ENCODE measurements at regions not wholly inside any gene's neighbourhood (a gene's known extent, or its start where the extent isn't known, plus 50 kb on each side); places are given as distances from the start of the nearest gene placed in this dataset.

DNA sequence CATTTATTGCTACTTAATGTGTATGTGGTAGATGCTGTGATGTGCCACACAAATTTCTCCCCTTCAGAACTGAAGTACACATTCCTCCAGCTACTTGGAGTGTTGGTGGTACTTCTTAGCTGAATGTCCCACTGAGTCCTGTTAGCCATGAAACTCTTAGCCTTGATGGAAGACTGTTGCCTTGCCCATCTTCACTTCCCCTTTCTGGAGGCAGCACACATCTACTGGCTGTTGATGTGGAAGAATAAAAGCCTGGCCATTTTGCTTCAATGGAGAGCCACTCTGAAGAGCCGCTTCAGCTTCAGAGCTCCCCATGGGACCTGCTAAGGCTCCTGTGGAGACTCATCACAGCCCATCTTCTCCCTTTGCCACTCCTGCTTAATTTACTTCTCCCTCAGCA is 157.7 kb upstream of the PITX2 start:
- no peak for DNase-seq

DNA sequence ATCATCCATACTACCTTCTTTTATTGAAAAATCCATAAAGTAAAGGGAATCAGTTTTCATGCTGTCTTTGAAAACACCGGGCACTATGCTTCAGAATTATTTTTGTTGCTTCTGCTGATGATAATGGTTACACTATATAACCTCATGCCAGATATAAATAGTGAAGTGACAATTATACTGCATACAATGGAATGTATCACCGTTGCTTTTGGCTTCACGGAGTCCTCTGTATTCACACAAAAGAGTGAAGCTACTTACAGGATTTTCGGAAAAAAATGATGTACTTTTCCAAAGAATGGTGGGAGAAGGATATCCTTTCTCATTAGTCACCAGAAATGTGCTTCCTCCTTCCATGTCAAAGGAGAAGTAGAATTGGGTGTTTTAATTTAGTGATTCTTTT is 159.1 kb upstream of the PITX2 start:
- DNase-seq = no peak

DNA sequence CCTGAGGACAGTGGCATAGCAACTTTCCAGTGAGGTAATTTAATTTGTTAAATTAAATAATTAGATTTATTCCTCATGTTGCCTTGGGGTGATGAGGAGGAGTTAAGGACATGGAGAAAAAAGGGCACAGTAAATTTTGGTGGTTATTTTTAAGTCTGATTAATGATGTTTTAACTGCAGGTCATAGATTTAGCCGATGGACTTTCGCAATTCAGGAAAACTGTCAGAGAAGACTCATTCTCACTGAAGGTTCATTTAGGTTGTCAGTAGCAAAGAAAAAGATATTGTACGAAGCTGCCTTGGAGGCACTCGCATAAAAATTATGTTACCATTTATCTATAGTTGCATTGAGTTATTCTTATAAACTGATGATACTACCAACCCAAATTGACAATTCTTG is 164.2 kb upstream of the PITX2 start:
- DNase-seq = no peak

DNA sequence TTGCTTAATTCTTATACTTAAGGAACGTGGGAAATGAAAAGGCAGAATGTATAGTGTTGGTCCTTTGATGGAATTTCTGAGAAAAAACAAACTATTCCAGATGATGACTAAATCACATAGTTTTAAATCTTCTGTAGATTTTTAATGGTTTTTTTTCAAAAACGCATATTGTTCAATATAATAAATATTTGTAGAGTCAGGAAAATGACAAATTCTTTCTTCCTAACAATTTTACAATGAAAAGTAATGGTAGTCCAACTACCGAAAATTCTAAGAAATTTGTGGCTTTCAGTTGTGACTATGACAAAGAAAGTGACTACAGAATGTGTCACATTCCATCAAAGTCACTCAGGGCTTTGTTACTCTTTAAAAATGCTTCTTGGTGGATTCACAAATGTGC is 164.8 kb upstream of the PITX2 start:
- DNase-seq = no peak

DNA sequence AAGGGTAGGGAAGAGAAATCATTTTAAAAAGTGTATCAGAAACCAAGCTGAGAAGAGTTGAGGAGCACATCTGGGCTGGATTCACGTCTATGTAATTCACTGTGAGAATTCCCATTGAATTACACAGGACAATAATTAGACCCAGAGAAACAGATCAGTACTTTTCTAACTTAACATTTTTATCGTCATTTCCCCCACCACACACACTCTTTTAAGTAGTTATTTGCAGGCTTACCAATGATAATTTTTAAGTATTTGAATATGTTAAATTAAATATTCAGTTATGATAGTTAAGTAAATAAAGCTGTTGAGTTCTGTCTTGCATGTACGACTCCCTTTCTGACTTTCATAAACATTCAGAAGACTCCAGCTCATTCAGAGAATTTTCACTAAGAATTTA is 165.4 kb upstream of the PITX2 start:
- DNase-seq = no peak

DNA sequence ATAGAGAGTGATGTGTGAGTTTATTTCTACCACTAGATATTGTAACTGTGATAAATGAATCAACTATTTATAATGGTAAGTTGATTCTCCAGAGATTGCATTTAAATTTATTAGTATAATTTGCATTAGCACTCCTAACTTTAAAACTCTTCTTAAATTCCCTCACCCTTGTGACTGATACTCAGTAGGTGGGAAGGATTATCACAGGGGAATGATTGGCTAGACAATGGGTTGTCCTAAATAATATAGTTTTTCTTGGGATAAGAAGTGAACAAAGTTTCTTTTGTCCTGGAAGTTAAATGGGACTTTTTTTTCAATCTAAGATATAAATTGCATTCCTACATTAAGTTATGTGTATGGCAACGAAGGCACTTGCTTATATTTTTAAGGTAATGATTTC is 169.2 kb upstream of the PITX2 start:
- DNase-seq = no peak

DNA sequence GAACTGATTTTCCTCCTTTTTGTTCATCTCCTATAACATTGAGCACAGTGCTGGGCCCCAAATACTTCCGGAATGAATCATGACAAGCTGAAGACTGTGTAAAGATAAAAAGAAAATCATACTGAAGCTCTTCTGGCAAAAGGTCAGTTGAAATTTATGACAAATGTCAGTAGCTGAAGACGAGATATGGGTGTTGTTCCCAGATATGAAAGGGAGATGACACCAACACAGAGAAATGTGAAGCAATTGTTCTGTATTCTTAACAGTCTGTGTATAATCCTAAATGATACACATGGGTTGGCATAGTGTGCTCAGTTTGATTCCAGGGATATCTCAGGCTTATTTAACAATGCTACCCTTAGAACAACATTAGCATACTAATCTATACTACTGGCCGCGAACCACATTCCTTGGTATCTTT is 170.5 kb upstream of the PITX2 start:
- no peak for DNase-seq

DNA sequence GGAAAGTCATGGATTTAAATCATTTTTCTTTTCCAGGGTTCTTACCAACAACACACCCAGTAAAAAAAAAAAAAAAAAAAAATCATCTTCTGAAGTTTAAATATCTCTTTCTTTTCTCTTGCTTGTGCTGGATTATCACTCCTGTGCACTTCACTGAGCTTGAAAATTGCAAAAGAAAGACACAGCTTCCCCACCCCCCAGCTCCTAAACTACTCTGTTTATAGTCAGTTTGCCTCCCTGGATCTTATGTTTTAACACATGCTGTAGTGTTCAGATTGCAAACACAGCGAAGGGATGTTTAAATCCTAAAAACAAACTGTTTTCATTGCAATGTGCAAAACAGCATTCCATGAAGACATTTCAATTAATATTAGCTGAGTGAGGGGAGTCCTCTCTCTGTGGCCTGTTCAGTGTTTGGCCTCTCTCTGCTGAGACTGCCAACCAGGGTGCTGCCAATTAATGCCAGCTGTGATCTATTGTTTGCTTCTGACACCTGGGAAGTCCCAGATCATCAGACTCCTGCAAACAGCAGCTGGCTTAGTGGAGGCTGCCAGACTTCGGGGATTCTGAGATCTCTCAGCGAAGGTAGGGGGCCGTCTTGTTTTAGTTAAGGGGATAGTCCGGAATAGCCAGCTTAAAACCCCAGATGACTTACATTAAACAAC is 171.1 kb upstream of the PITX2 start:
- DNase-seq = no peak

DNA sequence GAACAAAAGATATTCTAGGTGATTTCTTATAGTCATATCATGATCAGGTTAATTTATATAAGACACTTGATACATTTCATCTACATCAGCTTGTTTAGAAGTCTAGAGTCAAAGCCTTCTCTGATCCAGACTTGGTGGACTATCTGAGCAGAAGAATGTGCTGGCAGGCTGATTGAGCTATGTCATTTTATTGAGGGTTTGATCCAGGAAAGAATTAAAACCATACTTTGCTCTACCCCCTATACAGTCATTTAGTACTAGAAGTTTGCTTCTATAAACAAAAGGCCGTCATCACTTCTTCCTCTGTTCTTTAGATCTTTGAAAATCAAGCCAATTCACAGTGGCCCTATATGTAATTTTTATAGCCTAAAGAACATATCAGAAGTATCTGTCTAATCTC is 173.1 kb upstream of the PITX2 start:
- no peak for DNase-seq

DNA sequence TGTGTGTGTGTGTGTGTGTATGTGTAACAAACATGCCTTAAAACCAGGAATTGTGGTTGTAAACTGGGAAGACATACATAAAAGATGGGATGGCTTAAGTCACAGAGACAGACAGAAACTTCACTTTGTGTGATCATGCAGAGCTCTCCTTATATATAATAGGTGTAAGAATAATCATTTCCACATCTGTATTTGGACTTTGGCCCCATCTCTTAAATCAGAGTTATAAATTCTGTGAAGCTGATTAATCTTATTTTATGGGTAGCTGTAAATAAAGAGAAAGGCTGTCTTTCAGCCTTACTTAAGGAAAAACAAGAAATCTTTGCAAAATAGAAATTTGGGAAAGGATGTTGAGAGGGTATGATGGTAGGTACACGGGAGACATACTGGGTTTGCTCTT is 174.6 kb upstream of the PITX2 start:
- DNase-seq = no peak

DNA sequence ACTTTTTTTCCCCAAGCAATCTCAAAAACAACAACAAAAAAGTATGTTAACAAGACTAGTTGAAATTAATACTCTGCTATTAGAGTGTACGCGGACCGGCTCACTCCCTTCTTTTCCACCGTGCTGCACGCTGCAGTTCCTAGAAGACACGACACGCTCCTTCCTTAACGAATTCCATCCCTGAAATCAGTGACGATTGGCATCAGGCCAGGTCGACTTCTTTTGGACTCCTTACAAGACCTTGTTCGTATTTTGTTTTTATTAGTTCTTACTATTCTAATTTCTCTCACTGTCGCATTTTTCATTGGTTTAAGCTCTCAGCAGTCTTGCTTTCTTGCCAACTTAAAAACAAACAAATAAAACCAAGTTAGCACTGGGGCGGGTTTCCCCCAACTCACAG is 175.8 kb upstream of the PITX2 start:
- DNase-seq = no peak

DNA sequence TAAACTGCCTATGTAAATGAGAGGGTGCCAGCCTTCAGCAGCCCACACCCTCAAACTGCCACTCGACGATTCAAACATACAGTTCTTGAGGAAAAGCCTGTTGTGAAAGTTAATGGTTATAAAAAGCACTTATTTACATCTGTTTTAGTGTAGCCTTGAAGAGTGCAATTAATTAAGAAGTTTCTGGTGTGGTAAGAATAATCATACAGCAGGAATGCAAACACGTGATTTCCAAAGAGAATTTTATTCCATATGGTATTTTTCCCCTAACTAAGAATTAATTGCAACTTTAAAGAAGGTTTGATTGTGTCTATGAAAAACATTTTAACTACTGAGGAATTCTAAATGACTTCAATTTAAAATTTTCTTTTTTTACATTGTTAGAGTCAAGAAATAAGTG is 176.3 kb upstream of the PITX2 start:
- no peak for DNase-seq

DNA sequence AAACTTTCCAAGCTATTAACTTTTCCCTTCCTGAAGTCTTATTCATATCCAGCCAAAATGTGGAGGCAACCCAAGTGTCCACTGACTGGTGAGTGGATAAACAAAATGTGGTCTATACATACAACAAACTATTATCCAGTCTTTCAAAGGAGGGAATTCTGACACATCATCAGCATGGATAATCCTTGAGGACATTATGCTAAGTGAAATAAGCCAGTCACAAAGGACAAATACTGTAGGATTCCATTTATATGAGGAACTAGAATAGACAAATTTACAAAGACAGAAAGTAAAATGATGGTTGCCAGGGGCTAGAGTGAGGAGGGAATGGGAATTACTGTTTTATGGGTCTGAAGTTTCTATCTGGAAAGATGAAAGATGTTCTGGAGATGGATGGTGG is 178.7 kb upstream of the PITX2 start:
- DNase-seq = no peak

DNA sequence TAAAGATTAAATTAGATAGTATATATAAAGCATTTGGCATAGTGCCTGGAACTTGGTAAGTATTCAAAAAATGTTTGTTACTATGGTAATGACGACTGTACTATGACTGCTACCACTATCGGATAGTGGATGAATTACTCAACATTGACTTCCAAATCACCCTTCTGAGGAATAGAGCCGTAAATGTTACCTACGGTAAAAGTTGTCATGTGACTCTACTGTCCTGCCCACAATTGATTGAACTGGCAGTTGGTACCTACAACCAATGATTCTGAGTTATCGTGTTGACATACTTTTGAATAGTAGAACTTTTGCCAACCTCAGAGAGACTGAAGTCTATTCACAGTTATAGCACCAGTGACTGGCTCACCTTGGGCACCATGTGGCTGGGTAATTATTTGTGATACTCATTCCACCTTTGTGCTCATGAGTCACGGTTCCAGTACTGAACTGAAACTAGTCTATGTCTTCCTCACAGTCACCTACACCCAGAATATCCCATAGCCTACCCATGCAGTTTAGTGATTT is 185.5 kb upstream of the PITX2 start:
- no peak for DNase-seq

DNA sequence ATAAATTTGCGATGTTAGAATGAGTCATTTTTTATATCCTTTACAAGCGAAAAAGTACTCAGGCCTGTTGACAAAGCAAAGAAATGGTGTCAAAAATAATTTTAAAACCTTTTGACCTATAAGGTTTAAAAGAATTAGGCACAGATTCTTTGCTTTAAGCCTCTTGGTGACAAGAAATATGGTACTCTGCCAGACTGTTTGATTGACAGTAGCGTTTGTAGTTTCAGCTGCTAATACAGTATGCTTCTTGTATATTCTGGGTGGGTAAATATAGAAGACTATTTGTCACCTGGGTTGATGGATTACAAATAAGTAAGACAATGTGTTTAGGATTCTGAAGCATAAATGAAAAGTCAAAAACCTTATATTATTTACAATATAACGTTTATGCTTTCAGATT is 193.1 kb upstream of the PITX2 start:
- no peak for DNase-seq

DNA sequence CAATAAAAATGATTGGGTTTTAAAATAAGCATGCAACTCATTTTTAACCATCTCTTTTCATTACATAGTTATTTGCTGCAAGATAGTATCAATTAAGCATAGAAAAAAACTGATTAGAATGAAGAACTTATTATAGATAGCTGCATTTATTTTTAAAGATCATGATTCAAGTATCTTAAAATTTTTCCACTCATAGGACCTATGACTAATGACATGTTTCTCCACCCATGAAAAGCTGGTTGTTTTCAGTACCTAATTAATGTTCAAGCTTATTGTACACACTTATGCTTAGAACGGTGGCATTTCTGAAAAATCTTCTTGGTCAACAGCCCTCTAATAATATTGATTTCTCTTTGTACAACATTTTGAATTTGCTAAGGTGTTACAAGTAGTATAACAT is 193.5 kb upstream of the PITX2 start:
- no peak for DNase-seq

DNA sequence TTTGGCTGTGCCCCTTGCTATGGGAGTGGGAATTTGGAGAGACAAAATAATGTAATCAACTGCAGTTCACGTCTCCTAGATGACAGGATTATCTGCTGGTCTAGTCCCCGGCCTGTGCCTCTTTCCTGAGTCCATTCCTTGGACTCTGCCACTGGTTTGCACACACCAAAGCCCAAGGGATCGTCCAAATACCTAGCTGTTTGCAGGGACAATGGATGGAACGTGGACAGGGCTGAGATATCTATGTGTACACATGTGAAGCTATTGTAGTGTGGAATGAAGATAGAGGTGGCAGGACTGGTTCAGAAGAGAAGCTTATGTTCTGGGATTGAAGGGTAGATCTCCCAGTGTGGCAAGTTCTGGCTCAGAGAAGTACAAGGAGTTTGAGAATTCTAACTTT is 198.3 kb upstream of the PITX2 start:
- no peak for DNase-seq

DNA sequence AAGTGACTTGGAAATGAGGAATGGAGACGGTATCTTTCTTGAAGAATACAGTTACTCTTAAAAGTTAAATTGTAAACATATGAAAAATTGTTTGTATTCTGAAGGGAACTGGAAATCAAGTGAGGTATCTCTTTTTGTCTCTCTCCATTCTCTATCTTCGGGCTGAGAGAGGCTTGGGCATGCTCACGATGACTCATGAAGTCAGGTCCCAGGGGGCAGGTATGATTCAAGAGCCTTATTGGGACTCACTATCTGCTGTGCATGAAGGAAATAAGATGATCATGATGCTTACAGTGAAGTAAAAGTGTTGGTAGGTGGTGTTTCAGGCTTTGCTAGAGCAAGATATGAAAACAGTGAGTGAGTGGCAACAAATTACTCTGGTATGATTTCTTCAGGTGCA is 200.4 kb upstream of the PITX2 start:
- DNase-seq = no peak

DNA sequence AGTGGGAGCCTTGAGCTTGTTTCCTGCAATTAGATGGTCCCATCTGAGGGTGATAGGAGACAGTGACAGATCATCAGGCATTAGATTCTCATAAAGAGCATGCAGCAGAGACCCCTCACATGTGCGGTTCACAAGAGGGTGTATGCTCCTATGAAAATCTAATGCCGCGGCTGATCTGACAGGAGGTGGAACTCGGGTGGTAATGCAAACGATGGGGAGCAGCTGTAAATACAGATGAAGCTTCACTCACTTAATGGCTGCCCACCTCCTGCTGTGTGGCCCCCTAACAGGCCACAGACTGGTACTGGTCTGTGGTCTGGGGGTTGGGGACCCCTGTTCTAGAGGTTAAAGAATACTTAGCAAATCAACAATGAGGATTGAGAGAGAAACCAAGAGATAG is 201.5 kb upstream of the PITX2 start:
- DNase-seq = no peak

DNA sequence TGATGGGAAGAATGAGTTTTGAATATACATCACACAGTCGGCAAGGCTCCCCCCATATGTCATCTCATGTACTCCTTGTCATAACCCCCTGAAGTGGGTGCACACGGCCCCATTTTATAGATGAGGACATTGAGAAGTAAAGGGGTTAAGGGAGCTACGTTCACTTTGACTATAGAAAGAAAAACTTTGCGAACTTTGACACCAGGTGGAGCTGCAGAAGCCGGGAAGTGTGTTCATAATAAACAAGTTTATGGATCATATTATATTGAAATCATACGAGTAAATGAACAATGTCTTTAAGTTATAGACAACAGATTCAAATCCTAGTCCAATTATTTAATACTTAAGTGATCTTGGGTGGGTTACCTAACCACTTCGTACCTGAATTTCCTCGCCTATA is 203.8 kb upstream of the PITX2 start:
- DNase-seq = no peak

DNA sequence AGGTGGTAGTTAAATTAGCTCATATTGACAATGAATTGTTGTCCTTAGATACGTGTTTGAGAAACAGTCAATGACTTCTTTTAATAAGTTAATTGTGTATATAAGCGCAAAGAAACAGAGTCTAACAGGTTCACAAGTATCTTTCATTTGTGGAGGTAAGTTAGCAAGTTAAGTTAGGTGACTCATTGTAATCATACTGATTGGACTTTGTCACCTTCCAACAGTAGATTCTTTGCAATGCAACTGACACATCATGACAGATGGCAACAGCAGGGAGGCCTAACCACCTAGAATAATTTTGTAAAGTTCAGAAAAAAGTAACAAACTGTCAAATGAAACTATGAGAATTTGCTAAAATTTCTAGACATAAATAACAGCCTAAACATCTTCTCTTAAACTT is 207.6 kb upstream of the PITX2 start:
- DNase-seq = no peak

DNA sequence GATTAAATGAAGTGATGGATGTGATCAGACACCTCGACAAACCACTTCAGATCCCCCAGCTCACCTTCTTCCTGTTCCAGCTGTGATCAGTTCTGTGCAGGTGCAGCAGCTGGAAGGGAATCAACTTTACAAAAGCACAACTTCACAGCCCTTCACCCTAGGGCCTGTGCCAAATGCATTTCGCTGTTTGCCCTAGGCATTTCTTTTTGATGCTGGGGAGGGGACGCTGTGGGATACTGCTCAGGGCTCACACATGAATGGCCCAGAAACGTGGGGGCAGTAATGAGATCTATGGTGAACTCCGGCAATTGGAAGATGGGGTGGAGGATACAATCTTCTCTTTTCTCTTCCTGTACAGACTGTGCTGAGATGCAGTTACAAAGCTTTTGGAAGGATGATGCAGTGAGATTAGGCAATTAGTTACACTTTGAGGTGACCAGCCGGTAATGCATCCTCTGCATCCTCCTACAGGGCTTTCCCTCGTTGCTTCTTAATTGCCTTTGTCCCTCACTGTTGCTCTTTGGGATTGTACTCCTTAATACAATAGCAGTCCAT is 215.1 kb upstream of the PITX2 start:
- no peak for DNase-seq

DNA sequence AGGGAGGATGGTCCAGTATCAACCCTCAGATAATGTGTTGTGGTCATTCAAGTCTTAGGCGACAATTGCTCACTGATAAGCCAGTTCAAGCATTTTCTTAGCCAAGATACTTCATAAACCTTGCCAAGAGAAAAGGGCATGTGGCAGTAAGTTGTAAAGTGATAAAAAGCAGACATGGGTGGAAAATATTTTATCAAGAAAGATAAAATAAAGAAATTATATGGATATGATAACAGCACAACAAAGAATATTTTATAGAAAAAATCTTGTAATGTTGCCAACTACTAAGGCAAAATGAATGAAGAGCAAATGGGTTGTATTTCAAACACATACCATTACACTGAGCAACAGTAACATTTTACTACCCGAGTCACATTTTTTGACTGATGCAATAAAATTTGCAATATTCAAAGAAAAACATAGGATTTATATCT is 217.4 kb upstream of the PITX2 start:
- no peak for DNase-seq

DNA sequence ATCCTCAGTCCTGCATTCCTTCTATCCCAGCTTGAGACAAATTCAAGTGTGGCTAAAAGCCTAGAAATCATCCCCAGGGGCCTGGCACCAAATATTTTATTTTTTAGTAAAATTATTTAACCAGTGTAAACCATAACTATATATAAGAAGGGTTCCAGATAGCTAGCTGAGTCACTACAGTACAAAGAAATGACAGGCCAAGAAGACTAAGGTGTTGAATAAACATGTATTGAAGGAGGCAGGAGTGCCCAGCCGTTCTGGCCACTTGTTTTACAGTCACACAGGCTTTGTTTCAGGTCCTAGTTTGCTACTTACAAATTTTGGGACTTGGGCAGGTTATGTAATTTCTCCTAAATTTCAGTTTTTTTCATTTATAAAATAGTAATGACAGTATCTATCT is 225.9 kb upstream of the PITX2 start:
- no peak for DNase-seq

DNA sequence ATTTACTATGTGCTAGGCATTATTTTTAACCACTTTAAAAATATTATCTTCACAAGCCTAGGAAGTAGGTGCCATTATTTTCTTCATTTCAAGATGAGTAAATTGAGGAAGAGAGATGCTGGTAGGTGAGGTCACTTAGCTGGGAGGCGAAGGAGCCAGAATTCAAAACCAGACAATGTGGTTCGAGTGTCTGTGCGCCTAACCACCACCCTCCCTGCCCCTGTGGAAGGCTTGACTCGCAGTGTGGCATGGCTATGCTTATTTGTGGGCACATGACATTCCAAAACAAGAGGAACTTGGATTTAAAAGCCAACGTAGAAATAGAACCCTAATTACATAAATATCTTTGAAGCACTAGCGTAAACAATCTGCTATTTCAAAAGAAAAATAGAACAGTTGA is 226.6 kb upstream of the PITX2 start:
- DNase-seq = no peak
